Trophoblast cell (in vitro differentiated cells and primary cell): ENCODE measurements at regions not wholly inside any gene's neighbourhood (a gene's known extent, or its start where the extent isn't known, plus 50 kb on each side); places are given as distances from the start of the nearest gene placed in this dataset.

Experiments used
- DNase-seq, 2 donors: peaks; one replicate each; pipeline ENCODE4 v3.0.0-alpha.2; 2016
- H2AFZ ChIP-seq: 2 replicates; pipeline ENCODE4 v1.6.1; 2013; ENCODE audit warnings: low read length, moderate library complexity, mild to moderate bottlenecking; ENCODE audit not compliant: insufficient read depth, poor library complexity
- H2AK5ac ChIP-seq: 2 replicates; pipeline ENCODE4 v1.6.1; 2013; ENCODE audit warnings: mild to moderate bottlenecking, low read length
- H2BK120ac ChIP-seq: 2 replicates; pipeline ENCODE4 v1.6.1; 2013; ENCODE audit warnings: low read length, mild to moderate bottlenecking, moderate library complexity; ENCODE audit not compliant: insufficient read depth, poor library complexity
- H2BK12ac ChIP-seq: 2 replicates; pipeline ENCODE4 v1.6.1; 2013; ENCODE audit warnings: mild to moderate bottlenecking, low read length, moderate library complexity
- H2BK5ac ChIP-seq: 2 replicates; pipeline ENCODE4 v1.6.1; 2013; ENCODE audit warnings: low read length, low read depth, moderate library complexity, mild to moderate bottlenecking; ENCODE audit not compliant: poor library complexity
- H3K14ac ChIP-seq: 2 replicates; pipeline ENCODE4 v1.6.1; 2013; ENCODE audit warnings: mild to moderate bottlenecking, low read length
- H3K18ac ChIP-seq: 2 replicates; pipeline ENCODE4 v1.6.1; 2013; ENCODE audit warnings: mild to moderate bottlenecking, low read length
- H3K23ac ChIP-seq: 2 replicates; pipeline ENCODE4 v1.6.1; 2013; ENCODE audit warnings: low read length
- H3K27ac ChIP-seq: 2 replicates; pipeline ENCODE4 v1.5.1; 2013; ENCODE audit warnings: low read depth, mild to moderate bottlenecking, inconsistent platforms, low read length, moderate library complexity
- H3K27me3 ChIP-seq: 2 replicates; pipeline ENCODE4 v1.6.1; 2013; ENCODE audit warnings: inconsistent platforms, mild to moderate bottlenecking, low read length, moderate library complexity; ENCODE audit not compliant: insufficient read depth
- H3K36me3 ChIP-seq, 2 experiments: 1 replicate in 1 of 2; 2 replicates in 1 of 2; pipeline ENCODE4 v1.6.1; 2013; ENCODE audit warnings: low read length in 2 of 2, mild to moderate bottlenecking in 2 of 2, moderate library complexity in 1 of 2; ENCODE audit not compliant: insufficient read depth in 2 of 2, control insufficient read depth in 1 of 2
- H3K4ac ChIP-seq: 2 replicates; pipeline ENCODE4 v1.6.1; 2013; ENCODE audit warnings: low read depth, mild to moderate bottlenecking, low read length, moderate library complexity
- H3K4me1 ChIP-seq, 2 experiments: 1 replicate in 1 of 2; 2 replicates in 1 of 2; pipeline ENCODE4 v1.6.1; 2013; ENCODE audit warnings: low read length in 2 of 2, mild to moderate bottlenecking in 2 of 2, moderate library complexity in 1 of 2; ENCODE audit not compliant: insufficient read depth in 2 of 2, control insufficient read depth in 1 of 2
- H3K4me2 ChIP-seq: 2 replicates; pipeline ENCODE4 v1.6.1; 2013; ENCODE audit warnings: inconsistent platforms, mild to moderate bottlenecking, low read length, moderate library complexity
- H3K4me3 ChIP-seq: 2 replicates; pipeline ENCODE4 v1.5.1; 2013; ENCODE audit warnings: mild to moderate bottlenecking, low read depth, low read length, inconsistent platforms
- H3K79me1 ChIP-seq: one replicate; pipeline ENCODE4 v1.6.1; 2013; ENCODE audit warnings: low read length
- H3K79me2 ChIP-seq: 2 replicates; pipeline ENCODE4 v1.6.1; 2013; ENCODE audit warnings: low read length, mild to moderate bottlenecking; ENCODE audit not compliant: control insufficient read depth, insufficient read depth, poor library complexity
- H3K9ac ChIP-seq: 2 replicates; pipeline ENCODE4 v1.6.1; 2013; ENCODE audit warnings: mild to moderate bottlenecking, low read length
- H3K9me3 ChIP-seq: 2 replicates; pipeline ENCODE4 v1.6.1; 2013; ENCODE audit warnings: low read depth, mild to moderate bottlenecking, control low read depth, inconsistent platforms, low read length; ENCODE audit not compliant: insufficient read depth
- H4K12ac ChIP-seq: 2 replicates; pipeline ENCODE4 v1.6.1; 2013; ENCODE audit warnings: low read depth, mild to moderate bottlenecking, low read length, moderate library complexity
- H4K8ac ChIP-seq: 2 replicates; pipeline ENCODE4 v1.6.1; 2013; ENCODE audit warnings: low read depth, mild to moderate bottlenecking, low read length, moderate library complexity
- H4K91ac ChIP-seq: one replicate; pipeline ENCODE4 v1.6.1; 2013; ENCODE audit warnings: low read depth, mild to moderate bottlenecking, low read length, moderate library complexity
- WGBS: extraction: QIAGEN DNeasy Blood & Tissue Kit; methylation state at CpG from one replicate; pipeline ENCODE4 v1.1.7; 2013; ENCODE audit warnings: missing lambda C conversion rate; ENCODE audit not compliant: insufficient read length, insufficient coverage; ENCODE audit errors: extremely low coverage; 5-methylcytosine and 5-hydroxymethylcytosine counted together

DNA sequence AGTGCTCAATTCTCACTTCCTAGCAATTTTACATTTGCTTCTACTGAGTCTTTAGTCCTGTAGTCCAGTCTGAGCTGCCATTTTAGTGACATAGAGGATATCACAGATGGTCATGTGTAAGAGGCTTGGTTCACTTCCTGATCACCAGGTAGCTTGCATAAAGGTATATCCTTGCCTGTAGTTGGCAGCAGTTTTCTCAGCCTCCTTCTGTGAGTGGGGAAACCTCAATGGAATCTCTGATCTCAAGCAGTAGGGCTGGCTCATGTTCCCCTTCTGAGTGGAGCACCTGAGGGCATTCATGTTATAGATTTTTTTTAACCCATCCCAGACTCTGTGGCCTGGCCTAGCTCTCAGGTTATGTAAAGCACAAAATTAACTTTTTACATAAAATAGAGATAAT is 278.4 kb downstream of the RDH14 start:
- no peaks in the 10 kb centered on the region for H3K9me3 ChIP-seq
- no peak overlapping the region for H2BK120ac ChIP-seq
- DNase-seq, result no peak
- H3K79me2 ChIP-seq, result no peaks in the 10 kb centered on the region
- no peak overlapping the region for H3K27ac ChIP-seq
- no peaks in the 10 kb centered on the region for H3K27me3 ChIP-seq
- H3K4ac ChIP-seq, result no peak overlapping the region
- no peak overlapping the region for H4K12ac ChIP-seq
- no peak overlapping the region for H3K23ac ChIP-seq
- no peak overlapping the region for H4K8ac ChIP-seq
- no peaks in the 10 kb centered on the region for H3K79me1 ChIP-seq
- H3K4me1 ChIP-seq, result no peaks in the 10 kb centered on the region
- no peaks in the 10 kb centered on the region for H3K36me3 ChIP-seq
- H3K4me3 ChIP-seq, result no peak overlapping the region
- H3K4me2 ChIP-seq, result no peak overlapping the region
- H2AFZ ChIP-seq, result no peak overlapping the region
- H2BK12ac ChIP-seq, result no peak overlapping the region
- no peak overlapping the region for H2BK5ac ChIP-seq
- no peak overlapping the region for H3K18ac ChIP-seq
- no peak overlapping the region for H4K91ac ChIP-seq
- H3K14ac ChIP-seq, result no peak overlapping the region
- no peak overlapping the region for H2AK5ac ChIP-seq
- no peak overlapping the region for H3K9ac ChIP-seq

DNA sequence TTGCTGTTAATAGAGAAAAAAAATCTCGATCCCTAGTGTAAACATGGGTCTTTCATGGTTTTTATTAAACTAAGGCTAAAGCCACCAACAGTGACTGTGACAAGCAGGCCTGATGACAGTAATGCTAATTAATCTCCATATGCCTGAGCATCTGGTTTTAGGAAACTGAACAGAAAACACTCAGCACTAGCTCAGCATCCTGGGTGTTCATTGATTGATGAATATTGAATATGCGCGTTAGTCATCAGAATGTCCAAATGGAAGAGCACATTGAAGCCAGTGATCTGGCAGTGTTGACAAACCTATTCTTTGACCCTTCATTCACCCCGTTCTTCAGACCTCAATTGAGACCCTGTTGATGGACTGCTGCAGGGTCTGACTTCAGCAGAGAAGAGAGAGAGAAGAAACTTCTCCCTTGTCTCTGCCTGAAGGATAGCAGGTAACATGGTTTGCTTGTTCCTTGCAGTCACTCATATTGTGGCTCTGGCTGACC is 283.8 kb downstream of the RDH14 start:
- H3K27me3 ChIP-seq, result no peaks in the 10 kb centered on the region
- no peak overlapping the region for H3K23ac ChIP-seq
- no peak overlapping the region for H2AK5ac ChIP-seq
- no peak overlapping the region for H2AFZ ChIP-seq
- H3K9ac ChIP-seq, result no peak overlapping the region
- no peaks in the 10 kb centered on the region for H3K79me1 ChIP-seq
- H2BK120ac ChIP-seq, result no peak overlapping the region
- DNase-seq, result no peak
- no peaks in the 10 kb centered on the region for H3K36me3 ChIP-seq
- H2BK12ac ChIP-seq, result no peak overlapping the region
- no peak overlapping the region for H4K12ac ChIP-seq
- H3K79me2 ChIP-seq, result no peaks in the 10 kb centered on the region
- H3K4me1 ChIP-seq, result no peaks in the 10 kb centered on the region
- no peak overlapping the region for H3K27ac ChIP-seq
- no peak overlapping the region for H4K8ac ChIP-seq
- H4K91ac ChIP-seq, result no peak overlapping the region
- H3K18ac ChIP-seq, result no peak overlapping the region
- H3K4me3 ChIP-seq, result no peak overlapping the region
- H3K14ac ChIP-seq, result no peak overlapping the region
- no peak overlapping the region for H3K4me2 ChIP-seq
- no CpG with 5 or more reads among the region's 4 CpGs for whole genome bisulfite sequencing
- no peak overlapping the region for H2BK5ac ChIP-seq
- no peak overlapping the region for H3K4ac ChIP-seq
- no peaks in the 10 kb centered on the region for H3K9me3 ChIP-seq

DNA sequence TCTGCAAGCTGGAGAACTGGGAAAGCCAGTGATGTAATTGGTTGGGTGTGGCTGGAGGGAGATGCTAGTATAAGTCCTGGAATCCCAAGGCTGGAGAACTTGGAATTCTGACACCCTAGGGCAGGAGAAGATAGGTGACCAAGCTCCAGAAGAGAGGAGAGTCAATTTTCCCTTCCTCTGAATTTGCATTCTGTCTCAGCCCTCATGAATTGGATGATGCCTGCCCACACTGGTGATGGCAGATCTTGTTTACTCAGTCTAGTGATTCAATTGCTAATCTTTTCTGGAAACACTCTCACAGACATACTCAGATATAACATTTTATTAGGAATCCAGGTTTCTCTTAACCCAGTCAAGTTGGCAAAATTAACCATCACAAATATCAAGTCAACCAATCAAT is 287.2 kb downstream of the RDH14 start:
- no peak overlapping the region for H4K12ac ChIP-seq

DNA sequence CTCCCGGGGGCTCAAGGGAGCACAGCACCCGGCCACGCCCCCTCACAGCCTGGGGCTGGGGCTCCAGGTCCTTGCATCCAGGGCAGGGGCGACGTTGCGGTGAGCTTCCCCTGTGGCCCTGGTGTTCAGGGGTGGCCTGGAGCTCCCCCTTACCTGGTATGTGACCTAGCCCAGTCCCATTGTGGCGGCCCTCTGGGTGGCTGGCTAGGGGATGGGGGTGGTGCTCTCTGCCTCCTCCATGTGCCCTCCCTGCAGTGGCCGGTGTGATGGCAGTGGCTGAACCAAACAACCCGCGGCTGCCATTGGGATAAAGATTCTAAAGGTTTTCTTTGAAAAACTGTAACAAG is 288.3 kb downstream of the RDH14 start:
- DNase-seq, result no peak
- Histone ChIP-seq H3K9me3 (no peaks in the 10 kb centered on the region), H3K4me2 (no peak overlapping the region), H4K12ac (no peak overlapping the region), H2BK12ac (no peak overlapping the region), H3K4ac (no peak overlapping the region), H3K4me1 (no peaks in the 10 kb centered on the region), H4K8ac (no peak overlapping the region), H3K23ac (no peak overlapping the region), H3K36me3 (no peaks in the 10 kb centered on the region), H3K79me2 (no peaks in the 10 kb centered on the region), H2AFZ (no peak overlapping the region), H2AK5ac (no peak overlapping the region), H3K9ac (no peak overlapping the region), H2BK120ac (no peak overlapping the region), H3K27ac (no peak overlapping the region), H3K79me1 (no peaks in the 10 kb centered on the region), H3K4me3 (no peak overlapping the region), H4K91ac (no peak overlapping the region), H2BK5ac (no peak overlapping the region), H3K27me3 (no peaks in the 10 kb centered on the region), H3K18ac (no peak overlapping the region), H3K14ac (no peak overlapping the region)
- WGBS, result no CpG with 5 or more reads among the region's 10 CpGs

More for the DNA sequence above, 287.2 kb downstream of the RDH14 start:
- Histone ChIP-seq H2AFZ (no peak overlapping the region), H3K14ac (no peak overlapping the region), H2BK120ac (no peak overlapping the region), H3K27me3 (no peaks in the 10 kb centered on the region), H3K79me1 (no peaks in the 10 kb centered on the region), H3K9me3 (no peaks in the 10 kb centered on the region), H3K9ac (no peak overlapping the region), H3K4ac (no peak overlapping the region), H4K8ac (no peak overlapping the region), H3K79me2 (no peaks in the 10 kb centered on the region), H3K36me3 (no peaks in the 10 kb centered on the region), H2AK5ac (no peak overlapping the region), H3K4me1 (no peaks in the 10 kb centered on the region), H3K4me3 (no peak overlapping the region), H3K23ac (no peak overlapping the region), H3K27ac (no peak overlapping the region), H2BK12ac (no peak overlapping the region), H3K4me2 (no peak overlapping the region), H2BK5ac (no peak overlapping the region), H3K18ac (no peak overlapping the region), H4K91ac (no peak overlapping the region)
- no peak for DNase-seq
